Activated naive CD8-positive, alpha-beta T cell treated with anti-CD3 and anti-CD28 coated beads, Interleukin-2, amount 50 U/mL, for 24 hours (primary cell): ENCODE measurements at regions not wholly inside any gene's neighbourhood (a gene's known extent, or its start where the extent isn't known, plus 50 kb on each side); places are given as distances from the start of the nearest gene placed in this dataset.

Experiments used
- ATAC-seq: fragments of 150-1000 bp; cut with Tn5 transposase; one replicate; pipeline ENCODE4 v1.10.0; 2021
- DNase-seq: peaks from one replicate; pipeline ENCODE4 v3.0.0; 2021
- H3K27ac Mint-ChIP-seq: one replicate; pipeline ENCODE4 v1.8.0; 2021; ENCODE audit warnings: mild to moderate bottlenecking, mixed read lengths
- H3K27me3 Mint-ChIP-seq: one replicate; pipeline ENCODE4 v1.8.0; 2021; ENCODE audit warnings: mixed read lengths
- H3K36me3 Mint-ChIP-seq: one replicate; pipeline ENCODE4 v1.8.0; 2021; ENCODE audit warnings: low read depth, mixed read lengths
- H3K4me1 Mint-ChIP-seq: one replicate; pipeline ENCODE4 v1.8.0; 2021; ENCODE audit warnings: mixed read lengths
- H3K4me3 Mint-ChIP-seq: one replicate; pipeline ENCODE4 v1.8.0; 2021; ENCODE audit warnings: mild to moderate bottlenecking, moderate library complexity, mixed read lengths
- H3K9me3 Mint-ChIP-seq: one replicate; pipeline ENCODE4 v1.8.0; 2021; ENCODE audit warnings: mixed read lengths

DNA sequence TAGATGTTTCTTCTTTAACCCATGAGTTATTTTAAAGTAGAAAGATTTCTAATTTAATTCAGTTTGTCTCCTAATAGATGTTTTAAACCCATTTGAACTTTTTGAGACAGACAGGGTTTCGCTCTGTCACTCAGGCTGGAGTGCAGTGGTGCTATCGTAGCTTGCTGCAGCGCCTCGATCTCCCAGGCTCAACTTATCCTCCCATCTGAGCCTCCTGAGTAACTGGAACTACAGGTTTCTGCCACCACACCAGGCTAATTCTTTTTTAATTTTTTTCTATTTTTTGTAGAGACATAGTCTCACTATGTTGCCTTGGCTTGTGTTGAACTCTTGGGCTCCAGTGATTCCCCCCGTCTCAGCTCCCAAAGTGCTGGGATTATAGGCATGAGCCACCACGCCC is 53.0 kb upstream of the RAB18 start:
- DNase-seq (no peak), ATAC-seq (no peak)
- Mint-ChIP-seq H3K27me3 (no peaks in the 10 kb centered on the region), H3K36me3 (no peaks in the 10 kb centered on the region), H3K4me1 (peaks cover 2% of the 10 kb centered on the region), H3K9me3 (no peaks in the 10 kb centered on the region), H3K27ac (no peak overlapping the region), H3K4me3 (no peak overlapping the region)

DNA sequence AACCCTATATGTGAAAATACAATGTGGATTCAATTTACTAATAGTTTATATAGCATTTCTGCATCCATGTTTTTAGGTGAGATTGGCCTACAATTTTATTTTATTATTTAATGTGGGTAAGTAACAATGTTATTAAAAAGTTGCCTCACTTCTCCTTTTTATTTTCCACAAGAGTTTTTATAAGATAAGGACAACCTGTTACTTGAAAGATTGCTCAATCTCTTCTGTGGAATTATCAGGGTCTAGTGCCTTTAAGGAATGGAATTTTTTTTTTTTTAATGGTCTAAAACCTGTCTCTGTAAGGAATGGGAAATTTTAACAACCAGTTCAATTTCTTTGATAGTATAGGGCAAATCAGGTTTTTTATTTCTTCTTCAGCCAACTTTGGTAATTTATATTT is 53.9 kb upstream of the RAB18 start:
- H3K9me3 Mint-ChIP-seq, result no peaks in the 10 kb centered on the region
- H3K27ac Mint-ChIP-seq, result no peak overlapping the region
- DNase-seq (no peak), ATAC-seq (no peak)
- no peaks in the 10 kb centered on the region for H3K36me3 Mint-ChIP-seq
- peaks cover 2% of the 10 kb centered on the region for H3K4me1 Mint-ChIP-seq
- no peaks in the 10 kb centered on the region for H3K27me3 Mint-ChIP-seq
- H3K4me3 Mint-ChIP-seq, result no peak overlapping the region

DNA sequence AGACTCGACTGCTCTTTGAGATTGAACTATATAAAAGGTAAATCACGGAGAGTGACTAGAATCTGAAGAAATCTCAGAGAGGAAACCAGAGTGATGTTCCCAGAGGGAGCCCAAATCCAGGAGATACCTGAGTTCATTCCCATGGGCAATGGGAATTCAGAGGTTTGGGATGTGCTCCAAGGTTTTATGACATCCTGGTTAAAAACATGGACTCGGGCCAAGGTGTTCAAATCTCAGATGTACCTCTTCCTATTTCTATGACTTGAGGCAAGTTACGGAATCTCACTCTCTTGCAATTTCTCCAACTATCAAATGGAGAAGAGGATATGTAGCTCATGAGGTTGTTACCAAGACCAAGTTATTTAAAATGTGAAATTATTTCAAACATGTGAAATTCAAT is 54.5 kb upstream of the RAB18 start:
- Mint-ChIP-seq H3K36me3 (no peaks in the 10 kb centered on the region), H3K4me1 (peaks cover 2% of the 10 kb centered on the region), H3K27ac (no peak overlapping the region), H3K4me3 (no peak overlapping the region), H3K9me3 (no peaks in the 10 kb centered on the region), H3K27me3 (no peaks in the 10 kb centered on the region)
- ATAC-seq (no peak), DNase-seq (no peak)

DNA sequence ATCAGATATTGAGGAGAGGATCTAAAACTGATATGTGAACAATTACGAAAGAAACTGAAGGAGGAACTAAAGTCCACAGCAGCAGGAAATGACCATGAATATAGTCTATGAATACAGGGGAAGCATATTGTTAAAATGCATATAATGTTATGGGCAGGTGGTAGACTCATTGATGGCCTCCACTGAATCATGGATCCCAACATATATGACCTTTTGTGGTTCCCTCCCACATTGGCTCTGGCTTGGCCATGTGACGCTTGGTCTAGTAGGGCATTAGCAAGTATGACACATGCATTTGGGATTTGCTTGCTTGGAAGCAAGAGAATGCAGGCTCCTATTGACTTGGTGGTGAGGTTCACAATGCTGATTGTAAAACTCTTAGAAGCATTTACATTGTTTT is 55.2 kb upstream of the RAB18 start:
- Mint-ChIP-seq H3K27me3 (no peaks in the 10 kb centered on the region), H3K4me1 (peaks cover 2% of the 10 kb centered on the region), H3K4me3 (no peak overlapping the region), H3K27ac (no peak overlapping the region), H3K36me3 (no peaks in the 10 kb centered on the region), H3K9me3 (no peaks in the 10 kb centered on the region)
- DNase-seq (no peak), ATAC-seq (peak; percentile 24)

DNA sequence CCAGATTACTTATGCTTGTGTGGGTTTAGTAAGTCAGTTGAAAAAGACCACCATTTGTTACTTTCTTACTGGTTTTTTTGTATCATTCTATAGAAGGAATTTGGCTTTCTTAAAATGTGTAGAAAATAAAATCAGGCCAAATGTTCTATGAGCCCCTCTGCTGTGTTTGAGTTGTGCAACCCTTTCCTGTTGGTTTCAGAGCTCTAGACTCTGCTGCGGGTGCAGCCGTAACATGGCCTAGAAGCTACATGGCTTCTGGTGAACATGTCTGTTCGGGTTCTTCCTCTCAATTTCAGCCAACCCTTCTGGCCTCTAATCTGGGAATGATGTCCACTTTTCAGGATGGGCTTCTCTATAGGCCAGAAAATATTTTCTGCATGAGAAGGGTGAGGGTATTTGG is 56.6 kb upstream of the RAB18 start:
- Mint-ChIP-seq H3K27me3 (no peaks in the 10 kb centered on the region), H3K9me3 (no peaks in the 10 kb centered on the region), H3K4me1 (peaks cover 2% of the 10 kb centered on the region), H3K27ac (no peak overlapping the region), H3K36me3 (no peaks in the 10 kb centered on the region), H3K4me3 (no peak overlapping the region)
- ATAC-seq (no peak), DNase-seq (no peak)

DNA sequence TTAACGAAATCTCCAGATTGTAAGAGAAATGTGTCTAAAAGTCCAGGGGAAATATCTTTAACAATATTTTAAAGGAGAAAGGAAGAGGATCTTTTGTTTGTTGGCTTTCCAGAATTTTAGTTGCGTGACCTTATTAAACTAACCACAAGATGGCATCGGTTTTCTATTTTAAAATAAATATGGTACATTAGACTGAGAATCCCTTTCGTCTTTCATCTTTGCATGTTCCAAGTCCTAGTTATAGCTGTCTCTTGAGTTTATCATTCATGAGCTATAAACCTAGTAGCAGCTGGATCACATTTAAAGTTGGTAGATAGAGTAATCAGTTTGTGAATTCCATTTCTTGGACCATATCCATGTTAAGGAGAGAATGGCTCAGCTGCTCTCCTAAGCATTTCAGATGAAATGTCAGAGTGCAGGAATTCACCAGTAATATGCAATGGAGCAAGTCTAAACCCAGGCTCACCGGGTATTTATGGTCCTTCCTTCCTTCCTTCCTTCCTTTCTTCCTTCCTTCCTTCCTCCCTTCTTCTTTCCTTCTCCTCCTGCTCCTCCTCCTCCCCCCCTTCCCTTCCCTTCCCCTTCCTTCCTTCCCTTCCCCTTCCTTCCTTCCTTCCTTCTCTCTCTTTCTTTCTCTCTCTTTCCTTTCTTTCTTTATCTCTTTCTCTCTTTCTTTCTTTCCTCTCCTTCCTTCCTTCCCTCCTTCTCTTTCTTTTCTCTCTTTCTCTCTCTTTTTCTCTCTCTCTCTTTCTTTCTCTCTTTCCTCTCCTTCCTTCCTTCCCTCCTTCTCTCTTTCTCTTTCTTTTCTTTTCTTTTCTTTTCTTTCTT is 57.8 kb upstream of the RAB18 start:
- Mint-ChIP-seq H3K4me3 (no peak overlapping the region), H3K27me3 (no peaks in the 10 kb centered on the region), H3K36me3 (no peaks in the 10 kb centered on the region), H3K4me1 (peaks cover 2% of the 10 kb centered on the region), H3K9me3 (no peaks in the 10 kb centered on the region), H3K27ac (no peak overlapping the region)
- no peak for DNase-seq
- ATAC-seq, result no peak

DNA sequence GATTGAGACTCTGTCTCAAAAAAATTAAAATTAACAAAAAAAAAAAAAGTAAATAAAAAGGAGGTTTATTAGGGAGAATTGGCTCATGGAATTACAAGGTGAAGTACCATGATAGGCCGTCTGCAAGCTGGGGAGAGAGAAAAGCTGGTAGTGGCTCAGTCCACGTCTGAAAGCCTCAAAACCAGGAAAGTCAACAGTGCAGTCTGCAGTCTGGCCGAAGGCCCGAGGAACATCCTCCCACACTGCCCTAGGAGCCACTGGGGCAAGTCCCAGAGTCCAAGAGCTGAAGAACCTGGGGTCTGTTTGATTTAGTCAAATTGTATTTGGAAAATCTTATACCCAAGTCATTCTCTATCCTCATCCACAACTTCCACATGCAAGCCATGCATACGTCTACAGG is 59.0 kb upstream of the RAB18 start:
- H3K27me3 Mint-ChIP-seq, result no peaks in the 10 kb centered on the region
- H3K4me1 Mint-ChIP-seq, result peaks cover 2% of the 10 kb centered on the region
- ATAC-seq, result no peak

DNA sequence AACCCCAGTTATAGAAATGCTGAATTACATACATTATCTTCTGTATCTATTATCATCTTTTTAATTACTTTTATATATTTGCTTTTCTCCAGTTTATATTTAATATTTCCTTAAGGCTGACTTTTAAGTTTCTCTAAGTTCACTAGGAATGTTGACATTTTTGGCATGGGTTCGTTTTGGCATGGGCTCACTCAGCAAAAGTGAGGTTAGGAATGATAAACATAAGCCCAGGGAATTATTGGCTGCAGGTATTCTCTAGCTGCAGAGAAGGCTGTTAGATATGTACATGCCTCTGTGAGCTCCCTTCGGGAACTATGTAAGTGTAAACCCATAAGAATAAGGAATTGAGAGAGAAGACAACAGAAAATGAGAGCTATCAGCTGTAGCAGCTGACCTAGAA is 63.6 kb upstream of the RAB18 start:
- H3K36me3 Mint-ChIP-seq, result no peaks in the 10 kb centered on the region
- H3K9me3 Mint-ChIP-seq, result no peaks in the 10 kb centered on the region
- DNase-seq (no peak), ATAC-seq (no peak)
- H3K27me3 Mint-ChIP-seq, result no peaks in the 10 kb centered on the region
- H3K4me1 Mint-ChIP-seq, result no peaks in the 10 kb centered on the region
- no peak overlapping the region for H3K27ac Mint-ChIP-seq
- no peak overlapping the region for H3K4me3 Mint-ChIP-seq

More for the DNA sequence above, 59.0 kb upstream of the RAB18 start:
- H3K27ac Mint-ChIP-seq, result no peak overlapping the region
- no peak for DNase-seq
- no peaks in the 10 kb centered on the region for H3K9me3 Mint-ChIP-seq
- H3K36me3 Mint-ChIP-seq, result no peaks in the 10 kb centered on the region
- no peak overlapping the region for H3K4me3 Mint-ChIP-seq

DNA sequence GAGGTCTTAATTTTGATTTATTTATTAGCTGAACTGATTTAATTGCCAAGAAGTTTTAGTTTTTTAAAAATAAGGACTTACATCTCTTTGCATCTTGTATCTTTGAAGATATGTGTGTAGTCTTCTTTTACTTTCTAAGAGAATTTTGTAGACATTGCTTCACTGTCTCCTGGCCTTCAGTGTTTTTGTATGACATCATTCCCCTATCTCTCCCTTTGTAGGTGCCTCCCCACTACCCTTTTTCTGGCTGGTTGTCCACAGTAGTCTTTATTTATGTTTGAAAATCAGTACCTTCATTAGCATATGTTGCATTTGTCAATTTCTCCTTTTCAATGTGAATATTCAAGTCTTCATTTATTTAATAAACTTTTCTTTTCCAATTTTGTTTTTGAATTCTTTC is 64.1 kb upstream of the RAB18 start:
- Mint-ChIP-seq H3K9me3 (no peaks in the 10 kb centered on the region), H3K36me3 (no peaks in the 10 kb centered on the region), H3K4me1 (no peaks in the 10 kb centered on the region), H3K27ac (no peak overlapping the region), H3K27me3 (no peaks in the 10 kb centered on the region), H3K4me3 (no peak overlapping the region)
- DNase-seq (no peak), ATAC-seq (no peak)

DNA sequence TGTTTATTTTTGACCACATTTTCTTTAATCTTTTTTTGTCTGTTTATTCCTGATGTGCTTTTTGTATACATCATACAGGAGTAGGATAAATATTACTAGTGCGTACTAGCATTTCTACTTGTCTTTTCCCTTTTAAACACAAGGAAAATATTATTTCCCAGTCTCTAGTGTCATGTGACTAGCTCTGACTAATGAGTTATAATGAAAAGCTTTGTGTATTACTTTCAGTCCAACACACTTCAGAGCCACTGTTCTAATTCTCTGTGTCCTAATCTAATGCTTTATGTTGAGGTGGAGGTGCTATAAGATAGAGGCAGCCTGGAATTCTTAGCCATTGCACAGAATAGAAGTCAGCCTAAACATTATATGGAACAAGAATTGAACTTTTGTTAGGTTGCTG is 65.0 kb upstream of the RAB18 start:
- DNase-seq (no peak), ATAC-seq (no peak)
- no peaks in the 10 kb centered on the region for H3K27me3 Mint-ChIP-seq
- H3K9me3 Mint-ChIP-seq, result no peaks in the 10 kb centered on the region
- H3K4me3 Mint-ChIP-seq, result no peak overlapping the region
- H3K27ac Mint-ChIP-seq, result no peak overlapping the region
- no peaks in the 10 kb centered on the region for H3K4me1 Mint-ChIP-seq
- H3K36me3 Mint-ChIP-seq, result no peaks in the 10 kb centered on the region

DNA sequence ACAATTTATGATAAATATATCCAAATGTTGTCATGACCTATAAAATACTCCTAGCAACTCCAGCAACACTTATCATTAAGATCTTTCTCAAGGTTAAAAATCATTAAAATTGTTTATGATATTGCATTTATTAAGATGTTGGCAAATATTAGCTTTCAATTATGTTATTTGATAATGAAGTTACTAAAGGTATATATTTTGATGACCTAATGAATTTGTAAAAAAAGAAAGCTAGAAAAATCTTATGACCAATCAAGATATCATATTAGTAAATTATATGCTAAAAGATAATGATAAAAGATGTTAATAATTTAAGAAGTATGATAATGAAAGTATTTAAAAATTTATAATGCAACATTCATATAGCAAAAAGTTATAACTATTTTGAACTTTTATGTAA is 66.3 kb upstream of the RAB18 start:
- no peaks in the 10 kb centered on the region for H3K9me3 Mint-ChIP-seq
- H3K27ac Mint-ChIP-seq, result no peak overlapping the region
- H3K36me3 Mint-ChIP-seq, result no peaks in the 10 kb centered on the region
- ATAC-seq (no peak), DNase-seq (no peak)
- no peaks in the 10 kb centered on the region for H3K4me1 Mint-ChIP-seq
- peaks cover 6% of the 10 kb centered on the region for H3K27me3 Mint-ChIP-seq
- no peak overlapping the region for H3K4me3 Mint-ChIP-seq

DNA sequence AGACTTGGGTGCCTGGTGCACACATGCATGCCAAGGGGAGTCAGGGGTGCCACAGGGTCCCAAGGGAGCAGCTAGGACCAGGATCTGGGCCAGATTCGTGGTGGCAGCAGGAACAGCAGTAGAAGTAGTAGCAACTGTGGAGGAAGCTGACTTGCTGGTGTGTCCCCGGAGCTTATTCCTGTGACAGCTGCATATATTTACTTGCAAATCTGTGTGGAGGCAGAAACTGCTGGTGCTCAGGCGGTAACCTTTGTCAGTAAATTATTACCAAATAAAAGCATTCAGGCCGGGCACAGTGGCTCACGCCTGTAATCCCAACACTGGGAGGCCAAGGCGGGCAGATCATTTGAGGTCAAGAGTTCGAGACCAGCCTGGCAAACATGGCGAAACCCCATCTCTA is 67.4 kb upstream of the RAB18 start:
- ATAC-seq (no peak), DNase-seq (no peak)
- H3K36me3 Mint-ChIP-seq, result no peaks in the 10 kb centered on the region
- no peak overlapping the region for H3K27ac Mint-ChIP-seq
- H3K27me3 Mint-ChIP-seq, result peaks cover 6% of the 10 kb centered on the region
- H3K4me3 Mint-ChIP-seq, result no peak overlapping the region
- no peaks in the 10 kb centered on the region for H3K9me3 Mint-ChIP-seq
- no peaks in the 10 kb centered on the region for H3K4me1 Mint-ChIP-seq

DNA sequence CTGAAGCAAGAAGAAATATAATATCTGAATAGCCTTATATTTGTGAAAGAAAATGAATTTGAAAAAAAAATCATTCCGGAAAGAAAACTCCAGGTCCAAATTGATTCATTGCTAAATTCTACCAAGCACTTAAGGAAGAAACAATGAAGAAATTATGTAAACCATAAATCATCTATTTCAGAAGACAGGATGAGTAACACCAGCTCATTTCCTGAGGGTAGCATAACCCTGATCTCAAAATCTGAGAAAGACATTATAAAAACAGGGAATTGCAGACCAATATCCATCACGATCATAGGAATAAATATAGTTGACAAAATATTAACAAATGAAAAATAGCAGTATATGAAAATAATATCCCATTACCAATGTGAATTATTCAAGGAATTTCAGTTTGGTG is 70.1 kb upstream of the RAB18 start:
- Mint-ChIP-seq H3K27me3 (peaks cover 8% of the 10 kb centered on the region), H3K4me3 (no peak overlapping the region), H3K27ac (no peak overlapping the region), H3K36me3 (no peaks in the 10 kb centered on the region), H3K9me3 (no peaks in the 10 kb centered on the region), H3K4me1 (no peaks in the 10 kb centered on the region)
- DNase-seq (no peak), ATAC-seq (no peak)

DNA sequence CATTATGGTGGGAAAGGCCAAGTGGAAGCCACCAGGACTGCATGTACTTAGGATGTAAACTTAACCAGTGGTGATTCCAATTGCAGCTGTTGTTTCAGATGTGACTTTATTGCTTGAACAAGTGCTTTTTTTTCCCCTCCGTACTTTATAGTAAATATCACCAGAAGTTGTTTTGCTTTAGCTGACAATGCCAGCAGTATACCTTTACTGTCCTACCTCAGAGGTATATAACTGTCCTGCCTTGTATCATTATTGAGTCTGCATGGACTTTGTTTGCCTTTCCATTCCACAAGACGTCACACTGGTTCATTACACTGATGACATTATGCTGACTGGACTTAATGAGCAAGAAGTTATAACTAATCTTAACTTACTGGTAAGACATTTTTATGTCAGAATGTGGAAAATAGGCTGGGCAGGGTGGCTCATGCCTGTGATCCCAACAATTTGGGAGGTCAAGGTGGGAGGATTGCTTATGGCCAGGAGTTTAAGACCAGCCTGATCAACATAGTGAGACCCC is 77.1 kb upstream of the RAB18 start:
- ATAC-seq, result no peak
- peaks cover 3% of the 10 kb centered on the region for H3K27me3 Mint-ChIP-seq
- no peak overlapping the region for H3K27ac Mint-ChIP-seq

DNA sequence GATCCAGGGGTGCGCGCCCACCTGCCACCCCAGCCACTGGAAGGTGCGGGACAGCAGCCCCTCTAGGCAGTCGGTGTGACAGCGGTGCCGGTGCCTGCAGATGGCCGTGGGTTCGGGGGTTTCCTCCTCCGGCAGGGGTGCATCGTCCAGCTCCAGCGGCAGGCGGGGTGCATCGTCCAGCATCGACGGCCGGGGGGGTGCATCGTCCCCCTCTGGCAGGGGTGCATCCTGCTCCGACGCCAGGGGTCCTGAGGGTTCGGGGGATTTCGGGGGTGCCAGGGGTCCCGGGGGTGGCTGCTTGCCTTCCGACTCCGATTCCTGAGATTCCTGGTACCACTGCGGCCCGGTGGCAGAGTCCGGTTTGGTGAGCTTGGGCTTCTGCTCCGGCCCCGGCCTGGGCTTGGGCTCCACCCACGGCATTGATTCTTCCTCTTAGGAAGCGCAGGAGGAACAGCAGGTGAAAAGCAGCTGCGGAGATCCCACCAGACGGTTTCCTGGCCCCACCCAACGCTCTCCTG is 90.2 kb upstream of the RAB18 start:
- no peaks in the 10 kb centered on the region for H3K36me3 Mint-ChIP-seq
- ATAC-seq (no peak), DNase-seq (no peak)
- H3K9me3 Mint-ChIP-seq, result peaks cover 3% of the 10 kb centered on the region
- H3K27ac Mint-ChIP-seq, result no peak overlapping the region
- H3K4me1 Mint-ChIP-seq, result no peaks in the 10 kb centered on the region
- H3K27me3 Mint-ChIP-seq, result peaks cover 20% of the 10 kb centered on the region
- H3K4me3 Mint-ChIP-seq, result no peak overlapping the region

More for the DNA sequence above, 77.1 kb upstream of the RAB18 start:
- DNase-seq, result no peak
- no peaks in the 10 kb centered on the region for H3K36me3 Mint-ChIP-seq
- H3K9me3 Mint-ChIP-seq, result peaks cover 9% of the 10 kb centered on the region
- H3K4me1 Mint-ChIP-seq, result no peaks in the 10 kb centered on the region
- no peak overlapping the region for H3K4me3 Mint-ChIP-seq
